ENCODE measurements at regions not wholly inside any gene's neighbourhood (a gene's known extent, or its start where the extent isn't known, plus 50 kb on each side); places are given as distances from the start of the nearest gene placed in this dataset.

DNA sequence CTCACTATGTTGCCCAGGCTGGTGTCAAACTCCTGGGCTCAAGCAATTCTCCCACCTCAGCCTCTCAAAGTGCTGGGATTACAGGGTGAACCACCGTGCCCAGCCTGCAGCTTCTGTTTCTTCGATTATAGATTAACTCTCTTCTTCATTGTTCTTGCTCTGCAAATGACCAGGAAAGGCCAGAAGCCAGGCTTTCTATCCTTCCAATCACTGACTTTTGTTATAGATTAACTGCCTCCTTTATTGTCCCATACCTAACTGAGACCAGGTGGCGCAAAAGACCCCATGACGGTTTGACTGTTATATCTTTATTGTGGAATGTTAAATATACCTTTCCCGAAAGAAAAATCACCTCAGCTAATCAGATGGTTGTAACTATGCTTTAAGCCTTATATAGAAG lies 196.9 kb downstream of the MREG start:
- no peak overlapping the region for H3K9ac ChIP-seq (replicated peaks in 1 of 4; ENCODE audit: extremely low read depth in 1 of 4, low read depth in 3 of 4, low read length in 3 of 4)
- H3K27ac ChIP-seq (ENCODE audit: low read depth, low read length): no peak overlapping the region
- H4K5ac ChIP-seq (ENCODE audit: insufficient read length, low read depth, low read length): no peak overlapping the region
- no peaks in the 10 kb centered on the region; the same call in 1 of the 2 replicates for H3K23me2 ChIP-seq (ENCODE audit: low read depth, low read length)
- no peak overlapping the region for H2BK120ac ChIP-seq (replicated peaks; ENCODE audit: low read depth, low read length)
- H3K56ac ChIP-seq (replicated peaks; ENCODE audit: insufficient read length, low read depth, low read length): no peak overlapping the region
- H3K36me3 ChIP-seq (ENCODE audit: control insufficient read depth in 2 of 4, insufficient read depth in 4 of 4, low read length in 3 of 4): no peaks in the 10 kb centered on the region
- no peak overlapping the region for H3K14ac ChIP-seq (ENCODE audit: insufficient read length)
- TF ChIP-seq POU5F1 (IDR thresholded peaks at IDR 0.05; ENCODE audit: low read depth, low read length) (no peak), RBBP5 (IDR thresholded peaks at IDR 0.05; ENCODE audit: borderline replicate concordance, low read depth, low read length) (no peak), SP1 (IDR thresholded peaks at IDR 0.05; ENCODE audit: low read depth, low read length) (no peak), JUND (IDR thresholded peaks at IDR 0.05; ENCODE audit: low read length) (no peak), CHD2 (IDR thresholded peaks at IDR 0.05; ENCODE audit: low read length) (no peak), EZH2 (IDR thresholded peaks at IDR 0.05; ENCODE audit: low read depth, low read length, severe bottlenecking) (no peak), BRCA1 (IDR thresholded peaks at IDR 0.05; ENCODE audit: low read depth, low read length) (no peak), NRF1 (IDR thresholded peaks at IDR 0.05; ENCODE audit: low read depth, low read length) (no peak), TBP (IDR thresholded peaks at IDR 0.05; ENCODE audit: low read depth, low read length) (no peak), SIRT6 (IDR thresholded peaks at IDR 0.05; ENCODE audit: low read length) (no peak), TEAD4 (IDR thresholded peaks at IDR 0.05; ENCODE audit: low read depth, low read length) (no peak), CEBPB (IDR thresholded peaks at IDR 0.05; ENCODE audit: low read depth, low read length) (no peak), SAP30 (IDR thresholded peaks at IDR 0.05; ENCODE audit: insufficient read depth, insufficient replicate concordance, low read length) (no peak)
- H3K4ac ChIP-seq (replicated peaks; ENCODE audit: insufficient read length, low read depth, low read length): no peak overlapping the region
- no peak overlapping the region for H2BK5ac ChIP-seq (ENCODE audit: low read depth, low read length)
- H3K79me1 ChIP-seq (ENCODE audit: low read depth, low read length): no peaks in the 10 kb centered on the region
- H3K27me3 ChIP-seq (replicated peaks in 1 of 4; ENCODE audit: control insufficient read depth in 3 of 4, extremely low read depth in 1 of 4, insufficient read depth in 3 of 4, low read length in 3 of 4): no peaks in the 10 kb centered on the region
- no peak overlapping the region for H2BK15ac ChIP-seq (ENCODE audit: low read length)
- WGBS, 2 experiments (ENCODE audit: extremely low coverage in 1 of 2, insufficient coverage in 1 of 2, insufficient read length in 1 of 2, insufficient replicate concordance in 2 of 2, low coverage in 1 of 2, low lambda C conversion rate in 2 of 2, missing lambda C conversion rate in 1 of 2): 93% methylated on average over 5 of the region's 5 CpGs; no CpG with 5 or more reads in 1 of the 2 experiments
- H2BK20ac ChIP-seq (ENCODE audit: low read length): no peak overlapping the region
- no peak overlapping the region for H4K8ac ChIP-seq (ENCODE audit: extremely low read depth, insufficient read depth, low read length)
- no peaks in the 10 kb centered on the region for H4K20me1 ChIP-seq (replicated peaks in 1 of 2; ENCODE audit: control insufficient read depth in 1 of 2, insufficient read depth in 2 of 2, low read length in 2 of 2)
- no peak overlapping the region for H3K4me3 ChIP-seq (ENCODE audit: extremely low read depth in 1 of 4, insufficient read depth in 2 of 4, low read depth in 3 of 4, low read length in 4 of 4)
- no peak for FAIRE-seq
- H3K9me3 ChIP-seq (ENCODE audit: insufficient read depth in 2 of 2, low read depth in 1 of 2, low read length in 1 of 2): no peaks in the 10 kb centered on the region
- DNase-seq (ENCODE audit: low read depth in 1 of 2, low spot score in 2 of 2): no peak
- ChIA-PET POLR2A (ENCODE audit: partially characterized antibody) (no interaction called here), CTCF (ENCODE audit: partially characterized antibody) (interaction anchor here (0.8 to 2.5 kb wide), 2 partner anchors 14 to 21 kb away, joined by 3 to 7 read pairs; no protein-coding TSS in a partner anchor)
- H3K18ac ChIP-seq (ENCODE audit: extremely low read depth, low read length): no peak overlapping the region
- H3K4me1 ChIP-seq (replicated peaks in 1 of 4; ENCODE audit: control insufficient read depth in 3 of 4, insufficient read depth in 4 of 4, low read length in 3 of 4): no peaks in the 10 kb centered on the region
- no peak overlapping the region for H3K23ac ChIP-seq (ENCODE audit: insufficient read length)
- H2AK5ac ChIP-seq (ENCODE audit: low read depth, low read length): no peak overlapping the region
- no peak overlapping the region for H2BK12ac ChIP-seq (ENCODE audit: low read depth, low read length)
- no peak overlapping the region for H2AFZ ChIP-seq (ENCODE audit: low read length)
- H4K91ac ChIP-seq (replicated peaks; ENCODE audit: insufficient read length, low read length): no peak overlapping the region
- H3K4me2 ChIP-seq (ENCODE audit: insufficient read depth in 1 of 2, low read depth in 2 of 2, low read length in 2 of 2): no peak overlapping the region
- no peaks in the 10 kb centered on the region for H3K79me2 ChIP-seq (ENCODE audit: control insufficient read depth in 1 of 2, insufficient read depth in 2 of 2, low read length in 2 of 2)

Data from H1 (cell line).